Mesendoderm (in vitro differentiated cells): ENCODE measurements at regions not wholly inside any gene's neighbourhood (a gene's known extent, or its start where the extent isn't known, plus 50 kb on each side); places are given as distances from the start of the nearest gene placed in this dataset.
"Not testable (repeated sequence)": the region's sequence is repeated elsewhere in the genome, so short reads cannot be mapped to it uniquely, and the experiment has no call there.

Experiments
- DNase-seq: peaks from one replicate; pipeline ENCODE4 v3.0.0; 2013
- H2AK5ac ChIP-seq: 2 replicates; pipeline ENCODE4 v1.6.1; 2013; ENCODE audit warnings: low read length, inconsistent platforms
- H2BK120ac ChIP-seq: 2 replicates; pipeline ENCODE4 v1.6.1; 2013; ENCODE audit warnings: low read depth, mild to moderate bottlenecking, low read length, moderate library complexity, mixed read lengths
- H2BK15ac ChIP-seq: replicated peaks from 2 replicates; pipeline ENCODE4 v1.6.1; 2013; ENCODE audit warnings: low read depth, mild to moderate bottlenecking, moderate library complexity
- H2BK5ac ChIP-seq: 2 replicates; pipeline ENCODE4 v1.6.1; 2013; ENCODE audit warnings: low read length, inconsistent platforms
- H3K18ac ChIP-seq: 2 replicates; pipeline ENCODE4 v1.6.1; 2013; ENCODE audit warnings: mild to moderate bottlenecking, low read length, mixed read lengths
- H3K23ac ChIP-seq: one replicate; pipeline ENCODE4 v1.6.1; 2013; ENCODE audit warnings: low read length
- H3K27ac ChIP-seq: 2 replicates; pipeline ENCODE4 v1.5.1; 2013; ENCODE audit warnings: low read depth, mild to moderate bottlenecking, inconsistent platforms, low read length, moderate library complexity
- H3K27me3 ChIP-seq: 2 replicates; pipeline ENCODE4 v1.6.1; 2013; ENCODE audit warnings: low read length, control low read depth, mild to moderate bottlenecking, inconsistent platforms; ENCODE audit not compliant: insufficient read depth, poor library complexity
- H3K36me3 ChIP-seq: 2 replicates; pipeline ENCODE4 v1.6.1; 2013; ENCODE audit warnings: low read length, inconsistent platforms; ENCODE audit not compliant: control insufficient read depth, insufficient read depth
- H3K4ac ChIP-seq: one replicate; pipeline ENCODE4 v1.6.1; 2013; ENCODE audit warnings: low read depth, mild to moderate bottlenecking, low read length, moderate library complexity
- H3K4me1 ChIP-seq: 2 replicates; pipeline ENCODE4 v1.6.1; 2013; ENCODE audit warnings: low read depth, low read length, inconsistent platforms; ENCODE audit not compliant: control insufficient read depth
- H3K4me2 ChIP-seq: 2 replicates; pipeline ENCODE4 v1.6.1; 2013; ENCODE audit warnings: low read length
- H3K4me3 ChIP-seq: 2 replicates; pipeline ENCODE4 v1.5.1; 2013; ENCODE audit warnings: mild to moderate bottlenecking, low read length
- H3K56ac ChIP-seq: one replicate; pipeline ENCODE4 v1.6.1; 2013; ENCODE audit warnings: low read length
- H3K79me1 ChIP-seq: 2 replicates; pipeline ENCODE4 v1.6.1; 2013; ENCODE audit warnings: low read length, inconsistent platforms
- H3K79me2 ChIP-seq: 2 replicates; pipeline ENCODE4 v1.6.1; 2013; ENCODE audit warnings: mild to moderate bottlenecking, low read length; ENCODE audit not compliant: control insufficient read depth, insufficient read depth
- H3K9ac ChIP-seq: 2 replicates; pipeline ENCODE4 v1.6.1; 2013; ENCODE audit warnings: low read length, inconsistent platforms
- H4K5ac ChIP-seq: one replicate; pipeline ENCODE4 v1.6.1; 2013; ENCODE audit warnings: low read length
- H4K8ac ChIP-seq: one replicate; pipeline ENCODE4 v1.6.1; 2013; ENCODE audit warnings: low read depth, mild to moderate bottlenecking, control low read depth, low read length, moderate library complexity
- WGBS: extraction: QIAGEN DNeasy Blood & Tissue Kit; methylation state at CpG from one replicate; pipeline ENCODE4 v1.1.7; 2013; ENCODE audit warnings: low lambda C conversion rate, missing lambda C conversion rate; ENCODE audit not compliant: insufficient coverage; ENCODE audit errors: extremely low coverage; 5-methylcytosine and 5-hydroxymethylcytosine counted together

- whole genome bisulfite sequencing: no CpG with 5 or more reads among the region's 8 CpGs
- H3K4ac ChIP-seq, H2AK5ac ChIP-seq, H3K27me3 ChIP-seq, H3K4me2 ChIP-seq, H3K4me1 ChIP-seq, H3K36me3 ChIP-seq, H3K79me1 ChIP-seq, H3K56ac ChIP-seq, H4K5ac ChIP-seq, H3K9ac ChIP-seq, H2BK120ac ChIP-seq, H2BK5ac ChIP-seq, H3K27ac ChIP-seq, H3K79me2 ChIP-seq, H4K8ac ChIP-seq, H3K18ac ChIP-seq, H3K4me3 ChIP-seq, DNase-seq, H3K23ac ChIP-seq, H2BK15ac ChIP-seq: not testable (repeated sequence)
Observed at GRCh38 chr2:134043028-134043427, 210.8 kb upstream of the MGAT5 start.

GRCh38 chr2:134052173-134052572 is 201.7 kb upstream of the MGAT5 start:
- H4K8ac ChIP-seq: no peak overlapping the region
- no peak overlapping the region for H2BK5ac ChIP-seq
- H3K36me3 ChIP-seq: no peaks in the 10 kb centered on the region
- H3K23ac ChIP-seq: no peak overlapping the region
- H3K79me1 ChIP-seq: no peaks in the 10 kb centered on the region
- no peaks in the 10 kb centered on the region for H3K79me2 ChIP-seq
- no peak overlapping the region for H3K4me3 ChIP-seq
- no peaks in the 10 kb centered on the region for H3K4me1 ChIP-seq
- H3K56ac ChIP-seq: no peak overlapping the region
- no peak overlapping the region for H2AK5ac ChIP-seq
- H3K4me2 ChIP-seq: no peak overlapping the region
- DNase-seq: no peak
- H3K9ac ChIP-seq: no peak overlapping the region
- H4K5ac ChIP-seq: no peak overlapping the region
- H3K4ac ChIP-seq: no peak overlapping the region
- H3K27ac ChIP-seq: no peak overlapping the region
- H2BK120ac ChIP-seq: no peak overlapping the region
- WGBS: no CpG with 5 or more reads among the region's 4 CpGs
- no peak overlapping the region for H3K18ac ChIP-seq
- no peaks in the 10 kb centered on the region for H3K27me3 ChIP-seq
- no peak overlapping the region for H2BK15ac ChIP-seq

- Histone ChIP-seq H3K4me2 (no peak overlapping the region), H2BK15ac (no peak overlapping the region), H3K56ac (no peak overlapping the region), H2BK120ac (no peak overlapping the region), H3K9ac (no peak overlapping the region), H3K4me3 (no peak overlapping the region), H4K5ac (no peak overlapping the region), H3K4ac (no peak overlapping the region), H3K18ac (no peak overlapping the region), H4K8ac (no peak overlapping the region), H2BK5ac (no peak overlapping the region), H3K36me3 (no peaks in the 10 kb centered on the region), H3K79me1 (no peaks in the 10 kb centered on the region), H3K4me1 (no peaks in the 10 kb centered on the region), H2AK5ac (no peak overlapping the region), H3K27me3 (no peaks in the 10 kb centered on the region), H3K79me2 (no peaks in the 10 kb centered on the region), H3K23ac (no peak overlapping the region), H3K27ac (no peak overlapping the region)
- DNase-seq: no peak
- WGBS: no CpG with 5 or more reads among the region's 2 CpGs
Observed at GRCh38 chr2:134056173-134056572, 197.7 kb upstream of the MGAT5 start.

GRCh38 chr2:134061066-134061465 is 192.8 kb upstream of the MGAT5 start:
- H4K5ac ChIP-seq, H3K9ac ChIP-seq: not testable (repeated sequence)

GRCh38 chr2:134062235-134062634 is 191.6 kb upstream of the MGAT5 start:
- DNase-seq, H2BK120ac ChIP-seq, H3K79me1 ChIP-seq, H3K9ac ChIP-seq, H2BK5ac ChIP-seq, H3K4ac ChIP-seq, H3K36me3 ChIP-seq, H3K18ac ChIP-seq, H3K4me3 ChIP-seq, H4K8ac ChIP-seq, H2AK5ac ChIP-seq, H2BK15ac ChIP-seq, H4K5ac ChIP-seq, H3K27ac ChIP-seq, H3K23ac ChIP-seq, H3K4me1 ChIP-seq, H3K27me3 ChIP-seq, H3K79me2 ChIP-seq, H3K4me2 ChIP-seq, H3K56ac ChIP-seq: not testable (repeated sequence)
- WGBS: no CpG with 5 or more reads among the region's 3 CpGs

More at GRCh38 chr2:134061066-134061465, 192.8 kb upstream of the MGAT5 start:
- not testable (repeated sequence) for H3K18ac ChIP-seq, H2AK5ac ChIP-seq, DNase-seq, H3K36me3 ChIP-seq, H3K27me3 ChIP-seq, H2BK15ac ChIP-seq, H2BK120ac ChIP-seq, H3K56ac ChIP-seq, H3K4me2 ChIP-seq, H2BK5ac ChIP-seq, H3K4me1 ChIP-seq, H3K4me3 ChIP-seq, H3K23ac ChIP-seq, H3K79me2 ChIP-seq, H3K4ac ChIP-seq, H4K8ac ChIP-seq, H3K79me1 ChIP-seq, H3K27ac ChIP-seq
- no CpG with 5 or more reads among the region's 8 CpGs for WGBS

- H2BK120ac ChIP-seq, H3K79me2 ChIP-seq, H3K4me1 ChIP-seq, H2BK5ac ChIP-seq, H4K5ac ChIP-seq, H2BK15ac ChIP-seq, H3K36me3 ChIP-seq, H3K27ac ChIP-seq, DNase-seq, H3K4ac ChIP-seq, H2AK5ac ChIP-seq, H3K56ac ChIP-seq, H3K27me3 ChIP-seq, H3K9ac ChIP-seq, H3K79me1 ChIP-seq, H3K4me2 ChIP-seq, H3K4me3 ChIP-seq, H4K8ac ChIP-seq, H3K23ac ChIP-seq, H3K18ac ChIP-seq: not testable (repeated sequence)
- WGBS: no CpG with 5 or more reads among the region's 27 CpGs
Observed at GRCh38 chr2:134063916-134064315, 190.0 kb upstream of the MGAT5 start.
